ENCODE measurements at regions not wholly inside any gene's neighbourhood (a gene's known extent, or its start where the extent isn't known, plus 50 kb on each side); places are given as distances from the start of the nearest gene placed in this dataset.

DNA sequence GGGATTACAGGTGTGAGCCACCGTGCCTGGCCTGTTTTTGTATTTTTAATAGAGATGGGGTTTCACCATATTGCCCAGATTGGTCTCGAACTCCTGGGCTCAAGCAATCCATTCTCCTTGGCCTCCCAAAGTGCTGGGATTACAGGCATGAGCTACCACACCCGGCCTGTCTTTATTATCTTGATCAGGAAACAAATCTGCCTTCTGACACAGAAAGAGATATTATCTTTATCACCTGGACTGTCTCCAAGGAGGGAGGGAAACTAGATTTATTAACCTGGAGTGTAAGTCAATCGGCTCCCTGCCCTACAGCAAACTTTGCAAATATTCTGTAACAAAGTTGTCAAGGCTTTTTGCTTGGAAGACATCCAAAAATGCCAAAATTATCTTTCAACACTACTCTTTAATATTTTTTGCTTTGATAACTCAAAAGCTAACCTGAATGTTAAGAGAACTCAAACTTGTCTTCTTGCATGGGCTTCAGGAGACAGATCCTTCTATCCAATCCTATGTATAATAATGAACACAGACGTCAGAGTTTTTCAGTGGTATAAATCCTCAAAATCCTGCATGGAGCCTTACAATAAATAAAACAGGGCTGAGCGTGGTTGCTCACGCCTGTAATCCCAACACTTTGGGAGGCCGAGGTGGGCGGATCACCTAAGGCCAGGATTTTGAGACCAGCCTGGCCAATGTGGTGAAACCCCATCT, 85.0 kb upstream of the LOC128125822 start:
- no peak overlapping the region for H3K4me2 ChIP-seq (ENCODE audit: low read length)
- peaks cover 0 to 22% of the 10 kb centered on the region in 2 experiments; a peak in 2 of 4 replicates for H3K4me1 ChIP-seq (ENCODE audit: control insufficient read depth in 1 of 2, insufficient read depth in 2 of 2, low read length in 2 of 2)
- ATAC-seq = no peak
- H3K9me2 ChIP-seq (ENCODE audit: insufficient read depth) = no peaks in the 10 kb centered on the region
- H3K79me2 ChIP-seq (ENCODE audit: insufficient read depth, low read length) = no peaks in the 10 kb centered on the region
- intact Hi-C loops (cut with micrococcal nuclease) = no loop called here
- no peak overlapping the region for H2AFZ ChIP-seq (ENCODE audit: low read depth, low read length, poor library complexity, severe bottlenecking)
- H3K27me3 ChIP-seq (ENCODE audit: insufficient read depth, low read length) = no peaks in the 10 kb centered on the region
- no peak for DNase-seq (ENCODE audit: low read depth, low spot score)
- no peak overlapping the region for H3K9ac ChIP-seq (ENCODE audit: low read length)
- BruUV-seq (replicated peaks) = no TSS peak
- ChIA-PET RAD21 (ENCODE audit: low non-redundant PET in 1 of 2, low total read pairs in 2 of 2, uncharacterized antibody in 2 of 2, unreplicated experiment in 2 of 2) (no interaction called here), POLR2A (no interaction called here), CTCF (no interaction called here)
- H3K36me3 ChIP-seq (ENCODE audit: control insufficient read depth in 1 of 2, insufficient read depth in 2 of 2, low read length in 2 of 2) = no peaks in the 10 kb centered on the region
- H3K27ac ChIP-seq (ENCODE audit: low read depth, low read length) = no peak overlapping the region
- no peaks in the 10 kb centered on the region for H3K9me3 ChIP-seq (ENCODE audit: control insufficient read depth in 1 of 2, insufficient read depth in 1 of 2, low read depth in 1 of 2, low read length in 2 of 2)
- TF ChIP-seq FOSL1 (IDR thresholded peaks at IDR 0.05; ENCODE audit: low read depth) (no peak), CEBPB (IDR thresholded peaks at IDR 0.05; ENCODE audit: low read depth) (no peak), EGR1 (IDR thresholded peaks at IDR 0.05; ENCODE audit: low read depth) (no peak), SP1 (IDR thresholded peaks at IDR 0.05; ENCODE audit: low read depth) (no peak)
- no peak overlapping the region for H3K4me3 ChIP-seq (replicated peaks in 1 of 2; ENCODE audit: low read depth in 1 of 2, low read length in 2 of 2)
- H4K20me1 ChIP-seq (ENCODE audit: insufficient read depth) = no peaks in the 10 kb centered on the region

DNA sequence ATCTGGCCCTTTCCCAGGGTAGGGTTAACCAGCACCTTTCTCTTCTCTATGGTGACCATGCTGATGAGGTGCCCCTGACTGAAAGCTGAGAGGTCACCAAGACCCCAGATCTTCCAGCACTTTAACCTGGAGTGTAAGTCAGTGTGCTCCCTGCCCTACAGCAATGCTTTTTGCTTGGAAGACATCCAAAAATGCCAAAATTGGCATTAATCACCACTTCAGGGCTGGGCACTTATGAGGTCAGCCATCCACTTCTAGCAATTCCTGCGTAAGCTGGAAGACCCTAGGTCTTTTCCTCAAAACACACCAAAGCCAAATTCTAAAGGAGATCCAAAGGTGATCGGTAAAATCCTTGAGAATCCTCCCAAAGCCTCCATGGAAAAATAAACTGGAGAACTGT, 81.2 kb upstream of the LOC128125822 start:
- no TSS peak for BruUV-seq (replicated peaks)
- no peak overlapping the region for H3K27ac ChIP-seq (ENCODE audit: low read depth, low read length)
- CTCF ChIA-PET = no interaction called here
- H3K27me3 ChIP-seq (ENCODE audit: insufficient read depth, low read length) = no peaks in the 10 kb centered on the region
- H3K9ac ChIP-seq (ENCODE audit: low read length) = no peak overlapping the region
- H2AFZ ChIP-seq (ENCODE audit: low read depth, low read length, poor library complexity, severe bottlenecking) = no peak overlapping the region
- H3K4me1 ChIP-seq (ENCODE audit: control insufficient read depth in 1 of 2, insufficient read depth in 2 of 2, low read length in 2 of 2) = peaks cover 10 to 50% of the 10 kb centered on the region in 2 experiments
- POLR2A ChIA-PET = no interaction called here
- no peaks in the 10 kb centered on the region for H3K9me3 ChIP-seq (ENCODE audit: control insufficient read depth in 1 of 2, insufficient read depth in 1 of 2, low read depth in 1 of 2, low read length in 2 of 2)
- no peak for DNase-seq (ENCODE audit: low read depth, low spot score)
- no peak for ATAC-seq
- no peak overlapping the region for H3K4me3 ChIP-seq (replicated peaks in 1 of 2; ENCODE audit: low read depth in 1 of 2, low read length in 2 of 2)
- no peaks in the 10 kb centered on the region for H4K20me1 ChIP-seq (ENCODE audit: insufficient read depth)
- RAD21 ChIA-PET (ENCODE audit: low non-redundant PET in 1 of 2, low total read pairs in 2 of 2, uncharacterized antibody in 2 of 2, unreplicated experiment in 2 of 2) = no interaction called here
- H3K36me3 ChIP-seq (ENCODE audit: control insufficient read depth in 1 of 2, insufficient read depth in 2 of 2, low read length in 2 of 2) = no peaks in the 10 kb centered on the region
- no peaks in the 10 kb centered on the region for H3K9me2 ChIP-seq (ENCODE audit: insufficient read depth)
- no peak overlapping the region for H3K4me2 ChIP-seq (ENCODE audit: low read length)
- intact Hi-C loops (cut with micrococcal nuclease) = no loop called here
- TF ChIP-seq SRF (IDR thresholded peaks at IDR 0.05; ENCODE audit: low read depth) (no peak), TCF7L2 (IDR thresholded peaks at IDR 0.05; ENCODE audit: borderline replicate concordance, extremely low read depth, insufficient read depth, insufficient read length) (no peak), POLR2A (IDR thresholded peaks at IDR 0.05; ENCODE audit: borderline replicate concordance, extremely low read depth, insufficient read depth, insufficient read length) (no peak), SIN3A (IDR thresholded peaks at IDR 0.05; ENCODE audit: low read depth) (no peak), EZH2phosphoT487 (IDR thresholded peaks at IDR 0.05; ENCODE audit: borderline replicate concordance) (no peak), ZFX (IDR thresholded peaks at IDR 0.05) (no peak)
- H3K79me2 ChIP-seq (ENCODE audit: insufficient read depth, low read length) = no peaks in the 10 kb centered on the region
